ENCODE measurements at regions not wholly inside any gene's neighbourhood (a gene's known extent, or its start where the extent isn't known, plus 50 kb on each side); places are given as distances from the start of the nearest gene placed in this dataset.

DNA sequence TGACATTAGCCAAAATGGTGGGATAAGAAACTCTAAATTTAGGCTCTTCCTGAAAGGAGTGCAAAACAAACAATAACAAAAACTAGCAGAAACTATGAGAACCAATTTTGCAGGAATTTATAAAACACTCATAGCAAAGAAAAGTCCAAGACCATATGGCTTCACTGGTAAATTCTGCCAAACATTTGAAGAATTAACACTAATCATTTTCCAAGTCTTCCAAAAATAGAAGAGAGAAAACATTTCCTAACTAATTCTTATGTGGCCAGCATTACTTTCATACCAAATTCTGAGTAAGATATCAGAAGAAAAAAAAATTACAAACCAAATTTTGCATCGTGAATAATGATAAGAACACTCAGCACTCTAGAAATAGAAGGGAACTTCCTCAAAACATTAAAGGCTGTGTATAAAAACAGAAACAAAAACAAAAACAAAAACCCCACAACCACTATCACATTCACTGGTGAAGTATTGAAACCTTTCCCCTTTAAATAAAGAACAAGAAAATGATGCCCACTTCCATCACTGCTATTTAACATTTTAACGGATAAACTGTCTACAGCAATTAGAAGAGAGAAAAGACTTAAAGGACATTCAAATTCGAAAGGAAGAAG is 524.3 kb upstream of the GALNTL6 start:
- DNase-seq (ENCODE audit: low read depth): no peak
- H3K4me3 ChIP-seq (replicated peaks; ENCODE audit: low read depth, low read length): no peak overlapping the region
- TF ChIP-seq, protein P1, sequence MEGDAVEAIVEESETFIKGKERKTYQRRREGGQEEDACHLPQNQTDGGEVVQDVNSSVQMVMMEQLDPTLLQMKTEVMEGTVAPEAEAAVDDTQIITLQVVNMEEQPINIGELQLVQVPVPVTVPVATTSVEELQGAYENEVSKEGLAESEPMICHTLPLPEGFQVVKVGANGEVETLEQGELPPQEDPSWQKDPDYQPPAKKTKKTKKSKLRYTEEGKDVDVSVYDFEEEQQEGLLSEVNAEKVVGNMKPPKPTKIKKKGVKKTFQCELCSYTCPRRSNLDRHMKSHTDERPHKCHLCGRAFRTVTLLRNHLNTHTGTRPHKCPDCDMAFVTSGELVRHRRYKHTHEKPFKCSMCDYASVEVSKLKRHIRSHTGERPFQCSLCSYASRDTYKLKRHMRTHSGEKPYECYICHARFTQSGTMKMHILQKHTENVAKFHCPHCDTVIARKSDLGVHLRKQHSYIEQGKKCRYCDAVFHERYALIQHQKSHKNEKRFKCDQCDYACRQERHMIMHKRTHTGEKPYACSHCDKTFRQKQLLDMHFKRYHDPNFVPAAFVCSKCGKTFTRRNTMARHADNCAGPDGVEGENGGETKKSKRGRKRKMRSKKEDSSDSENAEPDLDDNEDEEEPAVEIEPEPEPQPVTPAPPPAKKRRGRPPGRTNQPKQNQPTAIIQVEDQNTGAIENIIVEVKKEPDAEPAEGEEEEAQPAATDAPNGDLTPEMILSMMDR (IDR thresholded peaks at IDR 0.05; ENCODE audit: low read length, missing control alignments): no peak

DNA sequence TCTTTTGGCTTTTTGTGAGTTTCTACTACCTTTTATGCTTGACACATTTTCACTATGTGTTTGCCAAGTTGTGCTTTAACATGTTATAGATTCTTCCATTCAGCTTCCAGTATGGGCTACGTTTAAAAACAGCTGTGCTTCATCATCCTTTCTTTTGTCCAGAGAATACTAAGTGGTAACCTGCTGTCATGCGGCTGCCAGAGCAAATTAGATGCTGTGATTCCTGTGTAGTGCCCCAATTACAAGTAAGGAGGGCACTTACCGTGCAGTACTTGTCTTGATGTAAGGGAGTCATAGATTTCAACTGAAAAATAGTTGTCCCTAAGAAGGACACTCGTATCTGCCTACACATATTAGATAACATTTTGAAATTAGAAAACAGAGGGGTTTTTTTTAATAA is 531.8 kb upstream of the GALNTL6 start:
- no peak for DNase-seq (ENCODE audit: low read depth)
- H3K4me3 ChIP-seq (replicated peaks; ENCODE audit: low read depth, low read length): no peak overlapping the region
- TF ChIP-seq, protein P1 (IDR thresholded peaks at IDR 0.05; ENCODE audit: low read length, missing control alignments): no peak

DNA sequence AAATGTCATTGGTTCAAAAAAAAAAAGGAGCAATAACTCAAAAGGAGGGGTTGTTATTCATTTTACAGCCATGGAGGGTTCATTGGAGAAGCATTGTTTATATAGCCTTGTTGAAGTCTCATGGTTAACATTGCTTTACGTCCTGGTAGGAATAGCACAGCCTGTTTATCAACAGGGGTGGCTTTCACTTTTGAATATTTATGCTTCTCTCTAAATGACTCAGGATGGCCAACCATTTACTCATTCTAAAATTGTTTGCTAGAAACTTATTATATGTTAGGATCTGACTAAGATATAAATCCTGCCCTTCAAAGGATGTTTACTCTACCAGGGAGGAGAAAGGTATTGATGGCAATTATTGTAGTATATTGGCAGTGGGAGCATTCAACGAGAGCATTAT is 534.1 kb upstream of the GALNTL6 start:
- TF ChIP-seq, protein P1 (IDR thresholded peaks at IDR 0.05; ENCODE audit: low read length, missing control alignments): no peak
- H3K4me3 ChIP-seq (replicated peaks; ENCODE audit: low read depth, low read length): no peak overlapping the region
- DNase-seq (ENCODE audit: low read depth): no peak

DNA sequence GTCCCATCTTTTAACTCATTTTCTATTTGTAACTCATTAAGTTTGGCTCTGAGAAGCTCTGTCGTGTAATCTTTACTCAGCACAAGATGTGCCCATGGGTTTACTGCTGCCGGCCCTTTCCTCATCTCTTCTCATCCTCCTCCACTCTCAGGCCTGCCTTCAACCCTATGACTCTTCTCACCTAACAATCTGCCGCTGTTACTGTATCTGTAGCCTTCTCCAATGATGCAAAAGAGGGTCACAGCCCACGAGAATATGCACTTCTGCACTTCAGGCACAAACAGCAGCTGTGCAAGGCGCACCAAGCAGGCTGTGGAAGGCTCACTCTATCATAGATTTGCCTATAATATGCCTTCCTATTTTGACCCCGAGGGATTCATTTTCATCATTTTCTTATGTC is 546.5 kb upstream of the GALNTL6 start:
- TF ChIP-seq, protein P1 (IDR thresholded peaks at IDR 0.05; ENCODE audit: low read length, missing control alignments): no peak
- H3K4me3 ChIP-seq (replicated peaks; ENCODE audit: low read depth, low read length): no peak overlapping the region
- DNase-seq (ENCODE audit: low read depth): no peak

DNA sequence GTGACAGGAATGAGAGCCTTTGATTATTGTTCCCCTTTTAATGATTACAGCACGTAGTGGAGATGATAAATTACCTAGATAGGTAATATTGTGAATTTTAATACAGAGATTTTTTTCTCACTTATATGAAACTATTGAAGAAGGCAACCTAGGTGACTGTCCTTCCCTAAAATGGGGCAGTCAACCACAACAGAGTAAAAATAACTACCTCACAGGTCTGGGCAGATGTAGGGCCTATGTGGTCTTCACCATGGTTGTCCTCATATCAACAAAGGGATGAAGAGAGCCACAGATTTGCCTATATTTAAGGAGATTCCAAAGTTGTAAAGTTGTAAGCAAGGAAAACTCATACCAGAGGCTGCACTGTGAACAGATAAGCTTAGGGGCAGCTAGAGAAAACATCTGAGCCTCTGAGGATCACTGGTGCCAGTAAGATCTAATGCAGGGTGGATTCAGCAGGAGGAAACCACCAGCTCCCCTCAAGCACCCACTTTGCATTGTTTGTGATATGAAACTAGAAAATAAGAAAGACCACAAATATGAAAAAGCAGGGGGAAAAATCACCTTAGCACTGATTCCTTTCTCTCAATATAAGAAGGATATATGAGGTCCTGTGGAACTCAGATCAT is 547.9 kb upstream of the GALNTL6 start:
- no peak overlapping the region for H3K4me3 ChIP-seq (replicated peaks; ENCODE audit: low read depth, low read length)
- TF ChIP-seq, protein P1 (IDR thresholded peaks at IDR 0.05; ENCODE audit: low read length, missing control alignments): no peak
- no peak for DNase-seq (ENCODE audit: low read depth)

DNA sequence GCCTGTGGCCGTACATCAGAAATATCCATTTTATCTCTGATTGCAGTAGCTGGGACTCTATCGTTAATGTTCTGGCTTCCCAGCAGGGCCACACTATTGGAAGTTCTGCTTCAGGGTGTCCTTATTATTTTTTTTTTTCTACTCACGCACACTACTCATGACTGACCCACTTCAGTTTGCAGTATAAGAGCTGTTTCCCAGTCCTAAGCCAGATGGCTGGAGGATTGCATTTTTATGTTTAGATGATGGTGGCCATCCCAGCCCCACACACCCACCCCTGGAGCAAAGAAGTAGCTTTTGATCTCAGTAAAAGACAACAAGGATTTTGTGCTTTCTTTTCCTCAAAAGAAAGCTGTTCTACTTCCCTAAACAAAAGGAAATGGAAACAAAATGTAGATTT is 557.0 kb upstream of the GALNTL6 start:
- TF ChIP-seq, protein P1 (IDR thresholded peaks at IDR 0.05; ENCODE audit: low read length, missing control alignments): no peak
- DNase-seq (ENCODE audit: low read depth): no peak
- H3K4me3 ChIP-seq (replicated peaks; ENCODE audit: low read depth, low read length): no peak overlapping the region

DNA sequence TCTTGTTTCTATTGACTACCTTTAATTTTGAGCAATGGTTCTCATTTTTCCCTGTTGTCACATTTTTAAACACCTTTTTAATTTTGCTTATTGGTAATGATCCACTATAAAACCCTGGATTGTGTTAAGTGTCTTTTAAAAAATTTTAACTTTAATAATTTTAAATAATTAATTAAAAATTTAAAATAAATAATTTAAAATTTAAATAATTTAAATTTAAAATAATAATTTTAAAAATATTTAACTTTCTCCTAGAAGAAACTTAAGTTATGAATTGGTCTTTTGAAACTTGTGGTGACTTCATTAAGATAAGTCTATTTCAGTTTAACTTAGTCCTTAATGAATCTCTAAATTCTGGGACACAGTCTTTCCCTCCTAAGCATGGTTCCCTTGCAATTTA is 566.3 kb upstream of the GALNTL6 start:
- DNase-seq (ENCODE audit: low read depth): no peak
- no peak overlapping the region for H3K4me3 ChIP-seq (replicated peaks; ENCODE audit: low read depth, low read length)
- TF ChIP-seq, protein P1 (IDR thresholded peaks at IDR 0.05; ENCODE audit: low read length, missing control alignments): no peak

All from fibroblast of pulmonary artery (primary cell).